CD4-positive, alpha-beta T cell (primary cell): ENCODE measurements at regions not wholly inside any gene's neighbourhood (a gene's known extent, or its start where the extent isn't known, plus 50 kb on each side); places are given as distances from the start of the nearest gene placed in this dataset.
"Not testable (repeated sequence)": the region's sequence is repeated elsewhere in the genome, so short reads cannot be mapped to it uniquely, and the experiment has no call there.

Experiments used
- ATAC-seq: fragments of 200-7000 bp; cut with Tn5 transposase; one replicate; pipeline ENCODE4 v1.10.0; 2022; ENCODE audit warnings: mild to moderate bottlenecking; ENCODE audit not compliant: poor library complexity
- CTCF ChIA-PET: fragments of 350-600 bp; sonication (Branson Sonifier 250); formaldehyde crosslinking; loops from one replicate; lab custom pipeline; 2021; ENCODE audit warnings: antibody characterized with exemption, inconsistent platforms; lab: Charles Lee
- POLR2A ChIA-PET: fragments of 350-600 bp; sonication (Branson Sonifier 250); formaldehyde crosslinking; loops from one replicate; lab custom pipeline; 2021; ENCODE audit warnings: antibody characterized with exemption, inconsistent platforms; lab: Charles Lee
- DNase-seq, 14 experiments: peaks; one replicate each; pipeline ENCODE4 v3.0.0-alpha.2; 2013 to 2020; ENCODE audit warnings: mixed read lengths in 2 of 14
- H3K27ac ChIP-seq, 2 donors: one replicate each; pipeline versions ENCODE4 v1.5.1 to v1.7.0; 2013; ENCODE audit warnings: low read length in 2 of 2, low read depth in 1 of 2, mild to moderate bottlenecking in 1 of 2
- H3K27me3 ChIP-seq, 2 experiments: 1 replicate in 1 of 2; 2 replicates in 1 of 2; pipeline versions ENCODE4 v1.6.1 to v1.7.0; 2013; ENCODE audit warnings: low read length in 2 of 2, control low read depth in 1 of 2, mild to moderate bottlenecking in 1 of 2, moderate library complexity in 1 of 2; ENCODE audit not compliant: insufficient read depth in 2 of 2, control insufficient read depth in 1 of 2
- H3K36me3 ChIP-seq: one replicate; pipeline ENCODE4 v1.6.1; 2013; ENCODE audit warnings: low read length, control low read depth; ENCODE audit not compliant: insufficient read depth
- H3K4me1 ChIP-seq: one replicate; pipeline ENCODE4 v1.6.1; 2013; ENCODE audit warnings: low read length, control low read depth; ENCODE audit not compliant: insufficient read depth
- H3K4me3 ChIP-seq: one replicate; pipeline ENCODE4 v1.5.1; 2013; ENCODE audit warnings: mild to moderate bottlenecking, low read length, moderate library complexity
- H3K9me3 ChIP-seq, 2 experiments: 1 replicate in 1 of 2; 2 replicates in 1 of 2; pipeline versions ENCODE4 v1.6.1 to v1.7.0; 2013; ENCODE audit warnings: low read length in 2 of 2, mild to moderate bottlenecking in 2 of 2, control low read depth in 1 of 2, moderate library complexity in 1 of 2; ENCODE audit not compliant: control insufficient read depth in 1 of 2, insufficient read depth in 1 of 2
- H3K27ac Mint-ChIP-seq: one replicate; pipeline ENCODE4 v1.8.0; 2020; ENCODE audit warnings: mixed read lengths
- H3K27me3 Mint-ChIP-seq: one replicate; pipeline ENCODE4 v1.8.0; 2021; ENCODE audit warnings: mixed read lengths
- H3K36me3 Mint-ChIP-seq: one replicate; pipeline ENCODE4 v1.8.0; 2021; ENCODE audit warnings: low read depth, mixed read lengths
- H3K4me1 Mint-ChIP-seq: one replicate; pipeline ENCODE4 v1.8.0; 2021; ENCODE audit warnings: low read depth, mixed read lengths
- H3K4me3 Mint-ChIP-seq: one replicate; pipeline ENCODE4 v1.8.0; 2020; ENCODE audit warnings: mild to moderate bottlenecking, mixed read lengths
- H3K9me3 Mint-ChIP-seq: one replicate; pipeline ENCODE4 v1.8.0; 2020; ENCODE audit warnings: mixed read lengths
- CTCF ChIP-seq: fragments of 200-600 bp; IDR thresholded peaks from one replicate; pipeline ENCODE4 v1.8.0; 2022; ENCODE audit warnings: antibody characterized with exemption, mild to moderate bottlenecking
- intact Hi-C, 2 experiments: fragments of 100-400 bp; cut with DNase I in 1 of 2; cut with micrococcal nuclease in 1 of 2; formaldehyde crosslinking; loops; one replicate each; pipeline versions ENCODE4 v1.15.1 to v1.9.0; 2023 to 2025; cut with DNase I, micrococcal nuclease

GRCh38 chr14:53247596-53248370, 94.7 kb upstream of the DDHD1 start:
- no peak overlapping the region for H3K4me3 ChIP-seq
- no peaks in the 10 kb centered on the region for H3K27me3 ChIP-seq
- no peaks in the 10 kb centered on the region for H3K27me3 Mint-ChIP-seq
- ChIA-PET POLR2A (no interaction called here), CTCF (interaction anchor here (1.4 kb wide), 1 partner anchor 15 kb away, joined by 3 read pairs; no protein-coding TSS in a partner anchor)
- H3K27ac Mint-ChIP-seq: no peak overlapping the region
- no peak overlapping the region for H3K4me3 Mint-ChIP-seq
- DNase-seq (no peak), ATAC-seq (no peak)
- intact Hi-C loops: no loop called here
- no peaks in the 10 kb centered on the region for H3K36me3 ChIP-seq
- no peaks in the 10 kb centered on the region for H3K4me1 ChIP-seq
- no peak for TF ChIP-seq CTCF
- peaks cover 0 to 12% of the 10 kb centered on the region in 2 experiments for H3K9me3 ChIP-seq
- H3K4me1 Mint-ChIP-seq: no peaks in the 10 kb centered on the region
- H3K27ac ChIP-seq: no peak overlapping the region
- H3K9me3 Mint-ChIP-seq: peaks cover under 1% of the 10 kb centered on the region
- H3K36me3 Mint-ChIP-seq: peaks cover 5% of the 10 kb centered on the region

GRCh38 chr14:53242898-53243297, 89.8 kb upstream of the DDHD1 start:
- H3K27me3 ChIP-seq, H3K4me3 Mint-ChIP-seq, POLR2A ChIA-PET, CTCF ChIA-PET, intact Hi-C loops, DNase-seq, H3K27ac Mint-ChIP-seq, H3K4me1 ChIP-seq, H3K27ac ChIP-seq, H3K36me3 ChIP-seq, H3K4me3 ChIP-seq, H3K27me3 Mint-ChIP-seq, H3K9me3 Mint-ChIP-seq, ATAC-seq, H3K4me1 Mint-ChIP-seq: not testable (repeated sequence)
- H3K36me3 Mint-ChIP-seq: peaks cover 15% of the 10 kb centered on the region
- peaks cover 0 to 12% of the 10 kb centered on the region in 2 experiments for H3K9me3 ChIP-seq

- POLR2A ChIA-PET: no interaction called here
- Mint-ChIP-seq H3K27ac (no peak overlapping the region), H3K27me3 (no peaks in the 10 kb centered on the region), H3K9me3 (peaks cover 6% of the 10 kb centered on the region), H3K4me3 (no peak overlapping the region), H3K4me1 (no peaks in the 10 kb centered on the region), H3K36me3 (peaks cover 7% of the 10 kb centered on the region)
- H3K4me1 ChIP-seq: no peaks in the 10 kb centered on the region
- no peaks in the 10 kb centered on the region for H3K36me3 ChIP-seq
- CTCF ChIA-PET: no interaction called here
- H3K9me3 ChIP-seq: no peaks in the 10 kb centered on the region
- no peak for ATAC-seq
- no peak overlapping the region for H3K27ac ChIP-seq
- H3K27me3 ChIP-seq: no peaks in the 10 kb centered on the region
- TF ChIP-seq CTCF: no peak
- DNase-seq: no peak
- H3K4me3 ChIP-seq: no peak overlapping the region
- intact Hi-C loops: no loop called here
Observed at GRCh38 chr14:53237488-53237887, 84.4 kb upstream of the DDHD1 start.

- Histone ChIP-seq H3K36me3 (no peaks in the 10 kb centered on the region), H3K4me3 (no peak overlapping the region), H3K27ac (no peak overlapping the region), H3K4me1 (no peaks in the 10 kb centered on the region), H3K27me3 (no peaks in the 10 kb centered on the region), H3K9me3 (no peaks in the 10 kb centered on the region)
- H3K4me3 Mint-ChIP-seq: no peak overlapping the region
- intact Hi-C loops: no loop called here
- no peak for DNase-seq
- no peak overlapping the region for H3K27ac Mint-ChIP-seq
- ChIA-PET CTCF (no interaction called here), POLR2A (no interaction called here)
- TF ChIP-seq CTCF: no peak
- no peaks in the 10 kb centered on the region for H3K27me3 Mint-ChIP-seq
- no peaks in the 10 kb centered on the region for H3K36me3 Mint-ChIP-seq
- peaks cover 3% of the 10 kb centered on the region for H3K9me3 Mint-ChIP-seq
- H3K4me1 Mint-ChIP-seq: no peaks in the 10 kb centered on the region
- no peak for ATAC-seq
Observed at GRCh38 chr14:53236708-53237107, 83.6 kb upstream of the DDHD1 start.
